SK-N-SH (cell line): ENCODE measurements at regions not wholly inside any gene's neighbourhood (a gene's known extent, or its start where the extent isn't known, plus 50 kb on each side); places are given as distances from the start of the nearest gene placed in this dataset.
"Not testable (repeated sequence)": the region's sequence is repeated elsewhere in the genome, so short reads cannot be mapped to it uniquely, and the experiment has no call there.

Experiments used
- CTCF ChIA-PET: fragments of 300-600, 350-600 bp; formaldehyde crosslinking; extraction: SDS; loops from one replicate; lab custom pipeline; 2021; lab: Yijun Ruan, JAX
- POLR2A ChIA-PET: fragments of 350-600 bp; sonication (Branson Sonifier 250); formaldehyde crosslinking; extraction: SDS; loops from one replicate; lab custom pipeline; 2020; ENCODE audit warnings: antibody characterized with exemption, inconsistent platforms; lab: Yijun Ruan, JAX
- DNase-seq: peaks from one replicate; pipeline ENCODE4 v3.0.0; 2012
- H2AFZ ChIP-seq: fragments of 200-600 bp; sonication (generic); 2 replicates; pipeline ENCODE4 v1.8.1; 2016; ENCODE audit warnings: antibody characterized with exemption, mild to moderate bottlenecking, low read depth
- H3F3A ChIP-seq: fragments of 200-600 bp; sonication (generic); replicated peaks from 2 replicates; pipeline ENCODE3; 2016; ENCODE audit warnings: antibody characterized with exemption, mild to moderate bottlenecking; ENCODE audit not compliant: insufficient read depth
- H3K27ac ChIP-seq, 2 experiments: fragments of 200-500 bp in 1 of 2; fragments of 200-600 bp in 1 of 2; sonication (Bioruptor generic) in 1 of 2; sonication (generic), shearing (Covaris generic) in 1 of 2; 2 replicates each; pipeline versions ENCODE4 v1.5.1 to v1.6.1; 2014 to 2016; ENCODE audit warnings: low read depth in 2 of 2, inconsistent platforms in 1 of 2, low read length in 1 of 2, mild to moderate bottlenecking in 1 of 2, mixed read lengths in 1 of 2
- H3K27me3 ChIP-seq: fragments of 200-600 bp; sonication (generic), shearing (Covaris generic); 2 replicates; pipeline ENCODE4 v1.6.1; 2016; ENCODE audit warnings: mixed run types; ENCODE audit not compliant: insufficient read depth
- H3K36me3 ChIP-seq, 2 experiments: fragments of 200-500 bp in 1 of 2; fragments of 200-600 bp in 1 of 2; sonication (Bioruptor generic) in 1 of 2; sonication (generic) in 1 of 2; replicated peaks in 1 of 2; 2 replicates each; pipeline versions ENCODE3 to v1.5.1; 2014 to 2016; ENCODE audit warnings: low read length in 1 of 2, mild to moderate bottlenecking in 1 of 2; ENCODE audit not compliant: insufficient read depth in 2 of 2, control insufficient read depth in 1 of 2
- H3K4me1 ChIP-seq, 2 experiments: fragments of 200-500 bp in 1 of 2; fragments of 200-600 bp in 1 of 2; sonication (Bioruptor generic) in 1 of 2; sonication (generic), shearing (Covaris generic) in 1 of 2; 2 replicates each; pipeline versions ENCODE4 v1.5.1 to v1.6.1; 2014 to 2016; ENCODE audit warnings: low read depth in 1 of 2, low read length in 1 of 2, mixed run types in 1 of 2; ENCODE audit not compliant: insufficient read depth in 2 of 2, control insufficient read depth in 1 of 2
- H3K4me2 ChIP-seq: fragments of 200-600 bp; sonication (generic), shearing (Covaris generic); 2 replicates; pipeline ENCODE4 v1.6.1; 2017; ENCODE audit warnings: mixed run types
- H3K4me3 ChIP-seq, 2 experiments: fragments of 200-500 bp in 1 of 2; fragments of 200-600 bp in 1 of 2; sonication (Bioruptor generic) in 1 of 2; sonication (generic), shearing (Covaris generic) in 1 of 2; 2 replicates each; pipeline versions ENCODE4 v1.5.1 to v1.8.1; 2014 to 2016; ENCODE audit warnings: low read depth in 2 of 2, inconsistent platforms in 1 of 2, low read length in 1 of 2, mild to moderate bottlenecking in 1 of 2, mixed read lengths in 1 of 2, moderate library complexity in 1 of 2
- H3K79me2 ChIP-seq: fragments of 200-600 bp; sonication (generic); 2 replicates; pipeline ENCODE4 v1.8.1; 2017; ENCODE audit warnings: mild to moderate bottlenecking; ENCODE audit not compliant: insufficient read depth
- H3K9ac ChIP-seq: fragments of 200-600 bp; sonication (generic); 2 replicates; pipeline ENCODE4 v1.6.1; 2017; ENCODE audit warnings: mixed run types
- H3K9me2 ChIP-seq: fragments of 200-600 bp; sonication (generic); 2 replicates; pipeline ENCODE4 v1.6.1; 2017; ENCODE audit warnings: mixed run types
- H3K9me3 ChIP-seq: fragments of 200-600 bp; sonication (generic); 2 replicates; pipeline ENCODE4 v1.6.1; 2017; ENCODE audit warnings: mixed run types, mild to moderate bottlenecking, moderate library complexity
- H4K20me1 ChIP-seq: fragments of 200-600 bp; sonication (generic); 2 replicates; pipeline ENCODE4 v1.6.1; 2017; ENCODE audit warnings: mild to moderate bottlenecking, mixed run types; ENCODE audit not compliant: insufficient read depth
- CHD2 ChIP-seq: fragments of 150-350 bp; IDR thresholded peaks from 2 replicates; pipeline ENCODE4 v1.6.1; 2018; ENCODE audit warnings: low read length; ENCODE audit not compliant: partially characterized antibody
- ELF1 ChIP-seq: IDR thresholded peaks from 2 replicates; pipeline ENCODE4 v1.4.0; 2012
- FOSL2 ChIP-seq: IDR thresholded peaks from 2 replicates; pipeline ENCODE4 v1.4.0; 2012; ENCODE audit warnings: low read depth, mild to moderate bottlenecking, moderate library complexity, borderline replicate concordance
- GABPA ChIP-seq: IDR thresholded peaks from 2 replicates; pipeline ENCODE4 v1.4.0; 2012; ENCODE audit warnings: low read depth, mild to moderate bottlenecking
- GATA2 ChIP-seq: sonication (generic); formaldehyde crosslinking; IDR thresholded peaks from 2 replicates; pipeline ENCODE4 v1.5.0; 2020; ENCODE audit warnings: mild to moderate bottlenecking, missing genetic modification reagents
- MXI1 ChIP-seq: IDR thresholded peaks from 2 replicates; pipeline ENCODE4 v1.6.1; 2012; ENCODE audit warnings: mild to moderate bottlenecking, low read depth, low read length, improper control_type of control experiment
- NFIC ChIP-seq: IDR thresholded peaks from 2 replicates; pipeline ENCODE4 v1.4.0; 2012; ENCODE audit warnings: borderline replicate concordance
- PBX3 ChIP-seq: IDR thresholded peaks from 2 replicates; pipeline ENCODE4; 2012
- POLR2AphosphoS5 ChIP-seq: IDR thresholded peaks from 2 replicates; pipeline ENCODE4 v1.6.1; 2012; ENCODE audit warnings: low read depth, low read length
- RXRA ChIP-seq: IDR thresholded peaks from 2 replicates; pipeline ENCODE4 v1.4.0; 2012; ENCODE audit warnings: low read depth, mild to moderate bottlenecking, borderline replicate concordance
- SMC3 ChIP-seq: IDR thresholded peaks from 2 replicates; pipeline ENCODE4 v1.6.1; 2012; ENCODE audit warnings: low read depth, low read length, improper control_type of control experiment
- TEAD4 ChIP-seq: IDR thresholded peaks from 2 replicates; pipeline ENCODE4 v1.4.0; 2012; ENCODE audit warnings: mild to moderate bottlenecking, borderline replicate concordance; ENCODE audit not compliant: insufficient read depth
- USF2 ChIP-seq: fragments of 150-350 bp; IDR thresholded peaks from 2 replicates; pipeline ENCODE4 v1.6.1; 2017; ENCODE audit warnings: antibody characterized with exemption, low read length, low read depth, borderline replicate concordance
- YY1 ChIP-seq: IDR thresholded peaks from 2 replicates; pipeline ENCODE4 v1.4.0; 2012; ENCODE audit warnings: low read depth, mild to moderate bottlenecking
- WGBS: methylation state at CpG from one replicate; pipeline ENCODE4 v1.1.6; 2017; ENCODE audit warnings: low lambda C conversion rate; 5-methylcytosine and 5-hydroxymethylcytosine counted together

DNA sequence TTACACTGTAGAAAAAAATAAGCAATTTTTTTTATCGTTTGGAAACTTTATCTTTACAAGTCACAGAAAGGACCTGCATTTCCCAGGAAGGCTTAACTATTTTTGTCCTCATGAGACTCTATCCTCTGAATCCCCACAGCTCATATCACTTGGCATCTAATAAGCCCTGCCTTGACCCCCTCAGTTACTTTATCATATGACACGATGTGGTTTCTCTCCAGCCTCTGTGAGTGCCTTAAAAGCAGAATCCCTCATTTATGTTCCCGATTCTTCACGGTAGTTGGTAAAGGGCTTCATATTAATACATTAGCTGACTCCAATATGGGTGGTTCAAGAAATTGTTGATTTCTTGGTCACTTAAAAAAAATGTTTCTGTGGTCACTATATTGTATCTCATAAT is 296.6 kb upstream of the GRAMD2B start:
- Histone ChIP-seq H4K20me1 (no peaks in the 10 kb centered on the region), H3K27ac (no peak overlapping the region), H3K79me2 (no peaks in the 10 kb centered on the region), H3K36me3 (no peaks in the 10 kb centered on the region), H3K4me2 (no peak overlapping the region), H3K9ac (no peak overlapping the region), H3K4me1 (peaks cover 0 to 14% of the 10 kb centered on the region in 2 experiments; a peak in 3 of 4 replicates), H3K27me3 (no peaks in the 10 kb centered on the region), H2AFZ (no peak overlapping the region), H3K4me3 (no peak overlapping the region), H3F3A (no peaks in the 10 kb centered on the region), H3K9me2 (no peaks in the 10 kb centered on the region; the same call in 1 of the 2 replicates), H3K9me3 (no peaks in the 10 kb centered on the region; the same call in 1 of the 2 replicates)
- POLR2A ChIA-PET, result no interaction called here
- CTCF ChIA-PET, result interaction anchor here (1.5 kb wide), 1 partner anchor 11 kb away, joined by 3 read pairs; no protein-coding TSS in a partner anchor
- no peak for TF ChIP-seq POLR2AphosphoS5
- no peak for TF ChIP-seq YY1
- TF ChIP-seq NFIC, result no peak
- no peak for TF ChIP-seq SMC3
- no peak for TF ChIP-seq FOSL2
- no peak for TF ChIP-seq MXI1
- TF ChIP-seq TEAD4, result no peak
- no peak for TF ChIP-seq RXRA
- no peak for TF ChIP-seq PBX3
- TF ChIP-seq CHD2, result no peak
- TF ChIP-seq ELF1, result no peak
- no peak for TF ChIP-seq USF2
- no peak for TF ChIP-seq GATA2 (CRISPR knock-in tag)
- TF ChIP-seq GABPA, result no peak
- no peak for DNase-seq
- 81% methylated on average over 4 of the region's 4 CpGs for WGBS

- POLR2A ChIA-PET, H3F3A ChIP-seq, H4K20me1 ChIP-seq, H3K9me3 ChIP-seq, H3K9me2 ChIP-seq, H3K36me3 ChIP-seq, DNase-seq, H3K79me2 ChIP-seq, H3K27ac ChIP-seq, H3K27me3 ChIP-seq, H3K9ac ChIP-seq, H3K4me2 ChIP-seq, CTCF ChIA-PET, H2AFZ ChIP-seq, H3K4me3 ChIP-seq: not testable (repeated sequence)
- 87% methylated on average over 2 of the region's 2 CpGs for WGBS
- peaks cover 0 to 14% of the 10 kb centered on the region in 2 experiments; a peak in 3 of 4 replicates for H3K4me1 ChIP-seq
Observed at GRCh38 chr5:126127371-126127770, 295.8 kb upstream of the GRAMD2B start.
